A673 (cell line): ENCODE measurements at regions not wholly inside any gene's neighbourhood (a gene's known extent, or its start where the extent isn't known, plus 50 kb on each side); places are given as distances from the start of the nearest gene placed in this dataset.

Source experiments
- BruUV-seq: library from RNA; stranded (reverse); fragments of 400-500 nt; replicated peaks from 2 replicates; lab custom pipeline; 2021; lab: Mats Ljungman, UMichigan
- CTCF ChIA-PET: fragments of 300-600 bp; sonication (Branson Sonifier 250); formaldehyde crosslinking; loops from one replicate; lab custom pipeline; 2022; ENCODE audit warnings: antibody characterized with exemption; lab: Charles Lee
- POLR2A ChIA-PET: fragments of 300-600 bp; sonication (Branson Sonifier 250); formaldehyde crosslinking; loops from one replicate; lab custom pipeline; 2022; ENCODE audit warnings: antibody characterized with exemption; ENCODE audit not compliant: low non-redundant PET; lab: Charles Lee
- DNase-seq: peaks from one replicate; pipeline ENCODE4 v3.0.0-alpha.2; 2015; ENCODE audit warnings: low spot score
- H3K27ac ChIP-seq: fragments of 200-600 bp; sonication (generic); 2 replicates; pipeline ENCODE4 v1.5.1; 2016; ENCODE audit warnings: mixed run types, low read depth, mild to moderate bottlenecking, mixed read lengths, antibody characterized with exemption, low read length; ENCODE audit not compliant: poor library complexity, severe bottlenecking
- H3K27me3 ChIP-seq: fragments of 200-600 bp; sonication (generic); replicated peaks from 2 replicates; pipeline ENCODE4 v1.6.1; 2017; ENCODE audit warnings: mixed run types, low read depth, mild to moderate bottlenecking, mixed read lengths, antibody characterized with exemption, low read length; ENCODE audit not compliant: insufficient read depth, poor library complexity
- H3K36me3 ChIP-seq: fragments of 200-600 bp; sonication (generic); 2 replicates; pipeline ENCODE4 v1.6.1; 2016; ENCODE audit warnings: mixed run types, mild to moderate bottlenecking, mixed read lengths, antibody characterized with exemption, low read length; ENCODE audit not compliant: insufficient read depth, poor library complexity, severe bottlenecking
- H3K4me1 ChIP-seq: fragments of 200-600 bp; sonication (generic); 2 replicates; pipeline ENCODE4 v1.6.1; 2017; ENCODE audit warnings: mixed run types, mild to moderate bottlenecking, mixed read lengths, antibody characterized with exemption, low read length; ENCODE audit not compliant: insufficient read depth, poor library complexity, severe bottlenecking
- H3K4me3 ChIP-seq: fragments of 200-600 bp; sonication (generic); 2 replicates; pipeline ENCODE4 v1.5.1; 2016; ENCODE audit warnings: low read depth, mixed run types, mild to moderate bottlenecking, mixed read lengths, low read length; ENCODE audit not compliant: poor library complexity, severe bottlenecking
- H3K9me3 ChIP-seq: fragments of 200-600 bp; sonication (generic); 2 replicates; pipeline ENCODE4 v1.6.1; 2016; ENCODE audit warnings: mixed run types, low read depth, mild to moderate bottlenecking, mixed read lengths, antibody characterized with exemption, low read length; ENCODE audit not compliant: poor library complexity, severe bottlenecking
- CTCF ChIP-seq: fragments of 300-800, 200-600 bp; sonication (generic); conservative IDR thresholded peaks from 2 replicates; pipeline ENCODE4 v1.5.1; 2017; ENCODE audit warnings: low read depth, mild to moderate bottlenecking, antibody characterized with exemption, low read length, moderate library complexity, mixed read lengths
- EZH2 ChIP-seq: fragments of 200-600 bp; sonication (generic); IDR thresholded peaks from 2 replicates; pipeline ENCODE4 v1.6.1; 2017; ENCODE audit warnings: borderline replicate concordance, low read depth, mild to moderate bottlenecking, mixed read lengths, antibody characterized with exemption, low read length; ENCODE audit not compliant: poor library complexity, severe bottlenecking
- intact Hi-C: fragments of 100-400 bp; cut with micrococcal nuclease; formaldehyde crosslinking; loops from one replicate; pipeline ENCODE4 v1.10.0; 2022; ENCODE audit not compliant: unreplicated experiment

GRCh38 chr11:79890272-79890671, 449.4 kb upstream of the TENM4 start:
- DNase-seq, result no peak
- Histone ChIP-seq H3K9me3 (no peaks in the 10 kb centered on the region), H3K4me1 (no peaks in the 10 kb centered on the region), H3K4me3 (no peak overlapping the region), H3K36me3 (no peaks in the 10 kb centered on the region), H3K27me3 (no peaks in the 10 kb centered on the region), H3K27ac (no peak overlapping the region)
- POLR2A ChIA-PET, result no interaction called here
- TF ChIP-seq CTCF, result no peak
- no peak for TF ChIP-seq EZH2
- CTCF ChIA-PET, result no interaction called here
- no TSS peak for BruUV-seq
- intact Hi-C loops, result no loop called here

GRCh38 chr11:79864882-79865281, 424.1 kb upstream of the TENM4 start:
- CTCF ChIA-PET, result no interaction called here
- H3K27ac ChIP-seq, result no peak overlapping the region
- intact Hi-C loops, result no loop called here

DNA sequence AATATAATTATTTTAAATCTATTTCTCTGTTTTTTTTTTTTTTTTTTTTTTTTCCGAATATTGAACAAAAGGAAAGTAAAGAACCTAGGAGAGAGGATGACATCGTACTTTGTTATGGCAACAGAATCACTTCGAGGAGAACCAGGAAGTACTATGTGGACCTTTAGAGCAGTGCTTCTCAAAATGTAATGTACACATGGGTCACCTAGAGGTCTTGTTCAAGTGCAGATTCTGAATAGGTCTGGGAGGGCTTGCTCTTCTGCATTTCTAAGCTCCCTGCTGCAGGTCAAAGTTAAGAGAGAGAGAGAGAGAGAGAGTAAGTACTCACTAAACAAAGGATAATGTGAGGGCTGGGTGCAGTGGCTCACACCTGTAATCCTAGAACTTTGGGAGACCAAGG, 419.5 kb upstream of the TENM4 start:
- DNase-seq, result no peak
- no peak overlapping the region for H3K27ac ChIP-seq
- ChIA-PET POLR2A (no interaction called here), CTCF (no interaction called here)
- H3K27me3 ChIP-seq, result peaks cover 5% of the 10 kb centered on the region
- BruUV-seq, result no TSS peak
- H3K36me3 ChIP-seq, result no peaks in the 10 kb centered on the region
- intact Hi-C loops, result no loop called here
- no peaks in the 10 kb centered on the region for H3K4me1 ChIP-seq
- TF ChIP-seq EZH2 (no peak), CTCF (no peak)
- no peak overlapping the region for H3K4me3 ChIP-seq
- no peaks in the 10 kb centered on the region for H3K9me3 ChIP-seq

More at GRCh38 chr11:79864882-79865281, 424.1 kb upstream of the TENM4 start:
- Histone ChIP-seq H3K27me3 (peaks cover 5% of the 10 kb centered on the region), H3K36me3 (no peaks in the 10 kb centered on the region), H3K9me3 (no peaks in the 10 kb centered on the region), H3K4me1 (no peaks in the 10 kb centered on the region), H3K4me3 (no peak overlapping the region)
- TF ChIP-seq CTCF (no peak), EZH2 (no peak)
- BruUV-seq, result no TSS peak
- DNase-seq, result no peak
- POLR2A ChIA-PET, result no interaction called here
